ENCODE measurements at regions not wholly inside any gene's neighbourhood (a gene's known extent, or its start where the extent isn't known, plus 50 kb on each side); places are given as distances from the start of the nearest gene placed in this dataset.
A peak's percentile ranks its signal among the peaks of the same experiment; 100 is the strongest.

GRCh38 chr6:156517088-156517487 lies 260.1 kb upstream of the ARID1B start (continued):
- no peak for TF ChIP-seq POLR2AphosphoS2 (conservative IDR thresholded peaks at IDR 0.05; ENCODE audit: low read length)

GRCh38 chr6:156515242-156515641 lies 261.9 kb upstream of the ARID1B start:
- no peaks in the 10 kb centered on the region for H3K4me1 ChIP-seq
- ChIA-PET CTCF (no interaction called here), POLR2A (no interaction called here)
- no peaks in the 10 kb centered on the region; the same call in 2 of the 3 replicates for H3K9me3 ChIP-seq
- TF ChIP-seq BHLHE40 (IDR thresholded peaks at IDR 0.05; ENCODE audit: low read depth, low read length) (no peak), HEYL (CRISPR knock-in tag; IDR thresholded peaks at IDR 0.05) (no peak), CHD2 (IDR thresholded peaks at IDR 0.05; ENCODE audit: low read length, partially characterized antibody) (no peak), NPAS2 (CRISPR knock-in tag; IDR thresholded peaks at IDR 0.05; ENCODE audit: borderline replicate concordance) (no peak), MAFK (IDR thresholded peaks at IDR 0.05; ENCODE audit: partially characterized antibody) (peak; percentile 79)
- TF ChIP-seq, protein P1, sequence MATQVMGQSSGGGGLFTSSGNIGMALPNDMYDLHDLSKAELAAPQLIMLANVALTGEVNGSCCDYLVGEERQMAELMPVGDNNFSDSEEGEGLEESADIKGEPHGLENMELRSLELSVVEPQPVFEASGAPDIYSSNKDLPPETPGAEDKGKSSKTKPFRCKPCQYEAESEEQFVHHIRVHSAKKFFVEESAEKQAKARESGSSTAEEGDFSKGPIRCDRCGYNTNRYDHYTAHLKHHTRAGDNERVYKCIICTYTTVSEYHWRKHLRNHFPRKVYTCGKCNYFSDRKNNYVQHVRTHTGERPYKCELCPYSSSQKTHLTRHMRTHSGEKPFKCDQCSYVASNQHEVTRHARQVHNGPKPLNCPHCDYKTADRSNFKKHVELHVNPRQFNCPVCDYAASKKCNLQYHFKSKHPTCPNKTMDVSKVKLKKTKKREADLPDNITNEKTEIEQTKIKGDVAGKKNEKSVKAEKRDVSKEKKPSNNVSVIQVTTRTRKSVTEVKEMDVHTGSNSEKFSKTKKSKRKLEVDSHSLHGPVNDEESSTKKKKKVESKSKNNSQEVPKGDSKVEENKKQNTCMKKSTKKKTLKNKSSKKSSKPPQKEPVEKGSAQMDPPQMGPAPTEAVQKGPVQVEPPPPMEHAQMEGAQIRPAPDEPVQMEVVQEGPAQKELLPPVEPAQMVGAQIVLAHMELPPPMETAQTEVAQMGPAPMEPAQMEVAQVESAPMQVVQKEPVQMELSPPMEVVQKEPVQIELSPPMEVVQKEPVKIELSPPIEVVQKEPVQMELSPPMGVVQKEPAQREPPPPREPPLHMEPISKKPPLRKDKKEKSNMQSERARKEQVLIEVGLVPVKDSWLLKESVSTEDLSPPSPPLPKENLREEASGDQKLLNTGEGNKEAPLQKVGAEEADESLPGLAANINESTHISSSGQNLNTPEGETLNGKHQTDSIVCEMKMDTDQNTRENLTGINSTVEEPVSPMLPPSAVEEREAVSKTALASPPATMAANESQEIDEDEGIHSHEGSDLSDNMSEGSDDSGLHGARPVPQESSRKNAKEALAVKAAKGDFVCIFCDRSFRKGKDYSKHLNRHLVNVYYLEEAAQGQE (IDR thresholded peaks at IDR 0.05): no peak
- TF ChIP-seq, protein P2, sequence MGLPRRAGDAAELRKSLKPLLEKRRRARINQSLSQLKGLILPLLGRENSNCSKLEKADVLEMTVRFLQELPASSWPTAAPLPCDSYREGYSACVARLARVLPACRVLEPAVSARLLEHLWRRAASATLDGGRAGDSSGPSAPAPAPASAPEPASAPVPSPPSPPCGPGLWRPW (IDR thresholded peaks at IDR 0.05): no peak
- DNase-seq (ENCODE audit: low read depth in 1 of 2, low spot score in 1 of 2) (no peak), ATAC-seq (no peak), FAIRE-seq (no peak)
- WGBS (ENCODE audit: missing lambda C conversion rate): 15% methylated on average over 4 of the region's 4 CpGs
- no peak overlapping the region for H3K27ac ChIP-seq
- no peak overlapping the region for H3K4me2 ChIP-seq
- no peak overlapping the region for H3K4me3 ChIP-seq

DNA sequence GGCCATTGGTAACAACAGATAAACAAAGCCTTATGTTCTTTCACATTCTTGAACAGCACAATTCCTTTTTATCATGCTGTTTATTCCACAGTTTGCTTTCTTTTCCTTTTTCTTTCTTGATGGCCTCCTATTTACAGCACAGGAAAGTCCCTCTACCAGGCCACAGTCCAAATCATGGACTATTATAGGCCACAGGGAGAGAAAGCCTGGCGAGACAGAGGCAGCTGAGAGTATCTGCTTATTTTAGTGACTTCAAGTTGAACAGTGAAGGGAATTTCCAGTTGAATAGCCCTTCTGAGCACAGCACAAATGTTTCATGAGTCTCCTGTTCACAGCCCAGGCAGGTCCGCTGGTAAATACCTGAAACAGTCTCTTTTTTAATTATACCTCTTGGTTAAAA lies 263.7 kb upstream of the ARID1B start:
- DNase-seq (ENCODE audit: low read depth in 1 of 2, low spot score in 1 of 2): no peak
- no peak overlapping the region for H3K4me3 ChIP-seq
- TF ChIP-seq NPAS2 (CRISPR knock-in tag; IDR thresholded peaks at IDR 0.05; ENCODE audit: borderline replicate concordance) (no peak), EHF (CRISPR knock-in tag; IDR thresholded peaks at IDR 0.05) (no peak), RNF2 (IDR thresholded peaks at IDR 0.05; ENCODE audit: borderline replicate concordance, low read depth) (no peak), SREBF2 (IDR thresholded peaks at IDR 0.05) (no peak), ZFP36 (IDR thresholded peaks at IDR 0.05; ENCODE audit: borderline replicate concordance, partially characterized antibody) (no peak), FOSB (CRISPR knock-in tag; IDR thresholded peaks at IDR 0.05) (no peak), CHD2 (IDR thresholded peaks at IDR 0.05; ENCODE audit: low read length, partially characterized antibody) (no peak), EHMT2 (IDR thresholded peaks at IDR 0.05; ENCODE audit: low read depth) (no peak), MAFK (IDR thresholded peaks at IDR 0.05; ENCODE audit: partially characterized antibody) (no peak)
- POLR2A ChIA-PET: no interaction called here
- no peak overlapping the region for H3K27ac ChIP-seq
- 60% methylated on average over 2 of the region's 2 CpGs for WGBS (ENCODE audit: missing lambda C conversion rate)
- H3K9me3 ChIP-seq: no peaks in the 10 kb centered on the region; the same call in 2 of the 3 replicates
- no peaks in the 10 kb centered on the region for H3K4me1 ChIP-seq
- no peak overlapping the region for H3K4me2 ChIP-seq
- no peak for ATAC-seq
- CTCF ChIA-PET: no interaction called here
- FAIRE-seq: no peak

- FAIRE-seq: no peak
- Histone ChIP-seq H3K4me2 (no peak overlapping the region), H3K4me1 (no peaks in the 10 kb centered on the region), H3K4me3 (no peak overlapping the region), H3K27ac (no peak overlapping the region), H3K9me3 (no peaks in the 10 kb centered on the region)
- no peak for ATAC-seq
- no peak for DNase-seq (ENCODE audit: low read depth in 1 of 2, low spot score in 1 of 2)
- ChIA-PET CTCF (no interaction called here), POLR2A (no interaction called here)
- no peak for TF ChIP-seq MYC (IDR thresholded peaks at IDR 0.05; ENCODE audit: borderline replicate concordance, low read length)
- no peak for TF ChIP-seq RARB (CRISPR knock-in tag; IDR thresholded peaks at IDR 0.05)
- no peak for TF ChIP-seq POLR2A (IDR thresholded peaks at IDR 0.05; ENCODE audit: low read length)
- TF ChIP-seq CTCF (IDR thresholded peaks at IDR 0.05): no peak
- no peak for TF ChIP-seq FOSB (CRISPR knock-in tag; IDR thresholded peaks at IDR 0.05)
- no peak for TF ChIP-seq SREBF2 (IDR thresholded peaks at IDR 0.05)
- TF ChIP-seq JUN (IDR thresholded peaks at IDR 0.05): no peak
- TF ChIP-seq KDM1A (IDR thresholded peaks at IDR 0.05; ENCODE audit: low read depth): no peak
- TF ChIP-seq JUNB (IDR thresholded peaks at IDR 0.05): no peak
- no peak for TF ChIP-seq EP300 (IDR thresholded peaks at IDR 0.05)
- TF ChIP-seq RAD21 (conservative IDR thresholded peaks at IDR 0.05 in 1 of 2, IDR thresholded peaks at IDR 0.05 in 1 of 2): no peak
- no peak for TF ChIP-seq HOXA7 (CRISPR knock-in tag; IDR thresholded peaks at IDR 0.05)
- no peak for TF ChIP-seq CEBPB (IDR thresholded peaks at IDR 0.05)
- TF ChIP-seq, protein P3, sequence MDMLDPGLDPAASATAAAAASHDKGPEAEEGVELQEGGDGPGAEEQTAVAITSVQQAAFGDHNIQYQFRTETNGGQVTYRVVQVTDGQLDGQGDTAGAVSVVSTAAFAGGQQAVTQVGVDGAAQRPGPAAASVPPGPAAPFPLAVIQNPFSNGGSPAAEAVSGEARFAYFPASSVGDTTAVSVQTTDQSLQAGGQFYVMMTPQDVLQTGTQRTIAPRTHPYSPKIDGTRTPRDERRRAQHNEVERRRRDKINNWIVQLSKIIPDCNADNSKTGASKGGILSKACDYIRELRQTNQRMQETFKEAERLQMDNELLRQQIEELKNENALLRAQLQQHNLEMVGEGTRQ (IDR thresholded peaks at IDR 0.05): no peak
- TF ChIP-seq ZSCAN20 (CRISPR knock-in tag; IDR thresholded peaks at IDR 0.05): no peak
- no peak for TF ChIP-seq BHLHE40 (IDR thresholded peaks at IDR 0.05; ENCODE audit: low read depth, low read length)
Measured at GRCh38 chr6:156511570-156511969, 265.6 kb upstream of the ARID1B start.

All from A549 (cell line).